Pancreas (tissue), 10 donors: ENCODE measurements at regions not wholly inside any gene's neighbourhood (a gene's known extent, or its start where the extent isn't known, plus 50 kb on each side); places are given as distances from the start of the nearest gene placed in this dataset.

Experiments used
- ATAC-seq, 4 donors: fragments of 200-7000 bp; cut with Tn5 transposase; one replicate each; pipeline versions ENCODE4 v1.8.0 to v1.9.1; 2020; ENCODE audit warnings: mild to moderate bottlenecking in 4 of 4, moderate library complexity in 4 of 4
- DNase-seq, 6 donors: peaks; one replicate each; pipeline ENCODE4 v3.0.0-alpha.2; 2020
- FAIRE-seq: peaks from 2 replicates; lab custom pipeline; 2012; peaks lifted over from hg19 to GRCh38; lab: Jason Lieb, UNC
- H3K27ac ChIP-seq, 4 donors: fragments of 200-600 bp; sonication (generic); 1 replicate in 3 of 4; 2 replicates in 1 of 4; pipeline versions ENCODE4 v1.5.0 to v1.8.0; 2020
- H3K27me3 ChIP-seq, 4 donors: fragments of 200-600 bp; one replicate each; pipeline ENCODE4 v1.8.0; 2021
- H3K36me3 ChIP-seq, 3 donors: fragments of 200-600 bp; sonication (generic) in 1 of 3; one replicate each; pipeline versions ENCODE4 v1.5.0 to v1.8.0; 2020 to 2021
- H3K4me1 ChIP-seq, 3 donors: fragments of 200-600 bp; one replicate each; pipeline ENCODE4 v1.8.0; 2021
- H3K4me3 ChIP-seq, 4 donors: fragments of 200-600 bp; sonication (generic) in 2 of 4; one replicate each; pipeline versions ENCODE4 v1.5.0 to v1.8.0; 2020 to 2021
- H3K9me3 ChIP-seq, 4 donors: fragments of 200-600 bp; one replicate each; pipeline ENCODE4 v1.8.0; 2021
- WGBS, 2 donors: extraction: QIAGEN DNeasy Blood & Tissue Kit; methylation state at CpG; one replicate each; pipeline ENCODE4 v1.1.7; 2013; 5-methylcytosine and 5-hydroxymethylcytosine counted together
- intact Hi-C, 3 donors: fragments of 100-400 bp; cut with DNase I; formaldehyde crosslinking; loops; one replicate each; pipeline versions ENCODE4 v1.11.1 to v1.14.2; 2022
- TF ChIP-seq, protein P1 (sequence below), 4 donors: fragments of 200-600 bp; sonication (generic) in 3 of 4; IDR thresholded peaks; one replicate each; pipeline versions ENCODE4 v1.5.0 to v1.8.0; 2021; ENCODE audit warnings: antibody characterized with exemption in 4 of 4
- donor health status: healthy with polysubstance abuse.
- donor health status: DM: no; HTN: no; CAD: no; lungs with moderate emphysema.
- donor health status: DM: no; HTN: no; CAD: no.
- donor health status: control.
- donor health status: control.
- donor health status: Bipolar disorder and iron deficiency.
- donor health status: DM: yes; HTN: yes; CAD: no.
- donor health status: DM: no; HTN: no; CAD: no.
- donor health status: DM: no; HTN: no; CAD: no.
- donor health status: DM: yes; HTN: yes; CAD: no.

DNA sequence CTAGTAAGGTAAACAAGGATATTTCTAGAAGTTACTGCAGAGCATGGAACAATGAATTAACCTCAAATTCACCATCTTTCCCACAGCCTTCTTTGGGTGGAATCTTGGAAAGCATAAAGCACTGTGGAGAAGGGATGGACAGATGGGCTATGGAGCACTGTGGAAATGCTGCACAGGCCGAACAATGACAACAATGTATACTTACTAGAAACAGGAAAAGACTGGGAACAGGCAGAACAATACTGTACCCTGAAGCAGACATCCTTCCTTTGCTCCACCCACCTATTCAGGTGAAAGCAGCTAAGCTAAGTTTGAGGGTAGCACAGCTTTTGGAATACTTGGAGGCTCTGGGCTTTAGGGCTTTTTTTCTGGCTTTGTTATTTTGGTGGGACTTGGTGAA lies 250.6 kb upstream of the KLF8 start:
- FAIRE-seq, result no peak
- Histone ChIP-seq H3K36me3 (no peaks in the 10 kb centered on the region), H3K27ac (no peak overlapping the region), H3K4me1 (no peaks in the 10 kb centered on the region), H3K9me3 (peaks cover 0 to 3% (median 0%) of the 10 kb centered on the region in 4 donors), H3K27me3 (no peaks in the 10 kb centered on the region), H3K4me3 (no peak overlapping the region)
- TF ChIP-seq, protein P1, sequence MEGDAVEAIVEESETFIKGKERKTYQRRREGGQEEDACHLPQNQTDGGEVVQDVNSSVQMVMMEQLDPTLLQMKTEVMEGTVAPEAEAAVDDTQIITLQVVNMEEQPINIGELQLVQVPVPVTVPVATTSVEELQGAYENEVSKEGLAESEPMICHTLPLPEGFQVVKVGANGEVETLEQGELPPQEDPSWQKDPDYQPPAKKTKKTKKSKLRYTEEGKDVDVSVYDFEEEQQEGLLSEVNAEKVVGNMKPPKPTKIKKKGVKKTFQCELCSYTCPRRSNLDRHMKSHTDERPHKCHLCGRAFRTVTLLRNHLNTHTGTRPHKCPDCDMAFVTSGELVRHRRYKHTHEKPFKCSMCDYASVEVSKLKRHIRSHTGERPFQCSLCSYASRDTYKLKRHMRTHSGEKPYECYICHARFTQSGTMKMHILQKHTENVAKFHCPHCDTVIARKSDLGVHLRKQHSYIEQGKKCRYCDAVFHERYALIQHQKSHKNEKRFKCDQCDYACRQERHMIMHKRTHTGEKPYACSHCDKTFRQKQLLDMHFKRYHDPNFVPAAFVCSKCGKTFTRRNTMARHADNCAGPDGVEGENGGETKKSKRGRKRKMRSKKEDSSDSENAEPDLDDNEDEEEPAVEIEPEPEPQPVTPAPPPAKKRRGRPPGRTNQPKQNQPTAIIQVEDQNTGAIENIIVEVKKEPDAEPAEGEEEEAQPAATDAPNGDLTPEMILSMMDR (IDR thresholded peaks at IDR 0.05), result no peak
- DNase-seq, result no peak
- ATAC-seq, result no peak
- WGBS, 2 donors, result 30 to 81% methylated on average over 1 of the region's 1 CpG
- intact Hi-C loops, result no loop called here

DNA sequence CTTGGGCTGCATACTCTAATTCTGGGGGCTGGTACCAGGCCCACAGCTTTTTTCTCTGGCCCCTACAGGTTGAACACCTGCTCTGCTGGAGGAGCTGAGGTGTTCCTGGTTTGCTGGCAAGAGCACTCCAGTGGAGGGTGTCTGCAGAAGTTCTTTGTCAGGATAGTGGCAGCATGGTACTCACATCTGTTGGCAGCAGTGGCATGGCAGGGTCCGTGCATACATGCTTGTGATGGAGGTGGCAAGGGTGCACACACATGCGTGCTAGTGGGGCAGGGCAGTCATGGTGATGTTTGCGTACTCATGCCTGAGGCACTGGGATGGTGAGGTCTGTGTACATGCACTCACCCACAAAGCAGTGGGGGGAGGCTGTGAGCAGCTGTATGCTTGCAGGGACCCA lies 235.5 kb upstream of the KLF8 start:
- Histone ChIP-seq H3K36me3 (no peaks in the 10 kb centered on the region), H3K4me1 (no peaks in the 10 kb centered on the region), H3K27ac (no peak overlapping the region), H3K9me3 (no peaks in the 10 kb centered on the region), H3K4me3 (no peak overlapping the region), H3K27me3 (no peaks in the 10 kb centered on the region)
- DNase-seq (peak in 1 of 6 donors; percentile 25), ATAC-seq (no peak), FAIRE-seq (no peak)
- intact Hi-C loops, result no loop called here
- whole genome bisulfite sequencing, 2 donors, result 62 to 90% methylated on average over 3 of the region's 3 CpGs
- TF ChIP-seq, protein P1 (IDR thresholded peaks at IDR 0.05), result no peak

DNA sequence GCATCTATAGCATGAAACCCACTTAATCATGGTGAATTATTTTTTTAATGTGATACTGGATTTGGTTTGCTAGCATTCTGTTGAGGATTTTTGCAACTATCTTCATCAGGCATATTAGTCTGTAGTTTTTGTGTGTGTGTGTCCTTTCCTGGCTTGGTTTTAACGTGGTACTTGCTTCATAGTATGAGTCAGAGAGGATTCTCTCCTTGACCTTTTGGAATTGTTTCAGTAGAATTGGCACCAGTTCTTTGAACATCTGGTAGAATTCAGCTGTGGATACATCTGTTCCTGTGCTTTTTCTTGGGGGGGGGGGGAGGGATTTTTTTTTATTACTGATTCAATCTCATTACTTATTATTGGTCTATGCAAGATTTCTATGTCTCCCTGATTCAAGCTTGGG lies 232.0 kb upstream of the KLF8 start:
- Histone ChIP-seq H3K4me3 (no peak overlapping the region), H3K36me3 (no peaks in the 10 kb centered on the region), H3K27me3 (no peaks in the 10 kb centered on the region), H3K4me1 (no peaks in the 10 kb centered on the region), H3K27ac (no peak overlapping the region), H3K9me3 (no peaks in the 10 kb centered on the region)
- intact Hi-C loops, result no loop called here
- DNase-seq (no peak), FAIRE-seq (no peak), ATAC-seq (no peak)
- TF ChIP-seq, protein P1 (IDR thresholded peaks at IDR 0.05), result no peak
- WGBS, 2 donors, result 16 to 18% methylated on average over 1 of the region's 1 CpG

DNA sequence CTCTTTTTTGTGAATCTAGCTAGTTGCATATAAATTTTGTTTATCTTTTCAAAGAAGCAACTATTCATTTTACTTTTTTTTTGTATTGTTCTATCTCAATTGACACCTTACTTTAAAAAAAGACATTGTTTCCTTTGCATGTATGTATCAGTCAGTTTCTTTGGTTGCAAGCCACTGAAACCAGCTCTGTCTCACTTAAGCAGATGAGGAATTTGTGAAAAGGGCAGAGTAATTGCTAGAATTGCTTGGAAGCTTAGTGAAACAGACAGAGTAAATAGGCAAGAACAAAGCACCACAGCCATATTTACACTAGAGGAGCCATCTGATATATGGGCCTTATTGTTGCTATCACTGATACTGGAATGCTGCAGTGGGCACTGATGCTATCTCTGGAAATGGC lies 231.4 kb upstream of the KLF8 start:
- H3K27ac ChIP-seq, result no peak overlapping the region
- DNase-seq, result no peak
- intact Hi-C loops, result no loop called here
- H3K9me3 ChIP-seq, result no peaks in the 10 kb centered on the region
- TF ChIP-seq, protein P1 (IDR thresholded peaks at IDR 0.05), result no peak
- no peak overlapping the region for H3K4me3 ChIP-seq
- no peaks in the 10 kb centered on the region for H3K27me3 ChIP-seq
- no peaks in the 10 kb centered on the region for H3K4me1 ChIP-seq
- H3K36me3 ChIP-seq, result no peaks in the 10 kb centered on the region
- ATAC-seq, result no peak
- peak; percentile 5 for FAIRE-seq

DNA sequence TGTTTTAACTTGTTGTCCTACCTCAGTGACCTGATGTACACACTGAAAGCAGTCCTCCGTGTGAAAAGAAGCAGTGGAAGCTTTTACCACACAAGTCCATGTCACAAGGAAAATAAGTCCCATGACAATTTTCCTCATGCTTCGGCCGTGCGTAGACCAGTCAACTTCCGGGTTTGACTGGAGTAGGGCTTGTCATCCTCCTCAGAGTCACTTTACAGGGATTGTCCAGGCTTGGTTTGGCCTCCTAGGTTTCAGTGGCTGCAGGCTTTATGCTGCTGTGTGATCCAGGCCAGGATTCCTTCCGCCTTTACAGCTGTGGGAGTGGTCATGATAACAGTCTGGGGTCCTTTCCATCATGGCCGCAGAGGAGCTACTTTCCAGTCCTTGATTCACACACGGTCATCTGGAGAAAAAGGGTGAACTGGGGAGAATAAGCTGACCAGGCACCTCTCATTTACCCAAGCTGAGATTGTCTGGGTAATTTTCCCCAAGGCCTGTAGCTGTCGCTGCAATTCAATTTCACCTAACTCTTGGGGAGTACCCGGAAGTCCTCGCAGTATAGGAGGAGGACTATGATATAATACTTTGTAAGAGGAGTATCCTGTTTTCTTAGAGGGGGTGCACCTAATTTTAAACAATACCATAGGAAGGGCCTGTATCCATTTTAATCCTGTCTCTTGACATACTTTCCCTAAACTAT lies 206.1 kb upstream of the KLF8 start:
- no peak overlapping the region for H3K4me3 ChIP-seq
- H3K9me3 ChIP-seq, result no peaks in the 10 kb centered on the region
- no peak for ATAC-seq
- no peak for DNase-seq
- 77 to 90% methylated on average over 11 of the region's 11 CpGs for WGBS, 2 donors
- intact Hi-C loops, result no loop called here
- H3K4me1 ChIP-seq, result no peaks in the 10 kb centered on the region
- no peak overlapping the region for H3K27ac ChIP-seq
- TF ChIP-seq, protein P1 (IDR thresholded peaks at IDR 0.05), result no peak
- H3K27me3 ChIP-seq, result no peaks in the 10 kb centered on the region
- no peaks in the 10 kb centered on the region for H3K36me3 ChIP-seq
- peak; percentile 39 for FAIRE-seq
